Keratinocyte (primary cell): ENCODE measurements at regions not wholly inside any gene's neighbourhood (a gene's known extent, or its start where the extent isn't known, plus 50 kb on each side); places are given as distances from the start of the nearest gene placed in this dataset.
A peak's percentile ranks its signal among the peaks of the same experiment; 100 is the strongest.

Experiments
- DNase-seq: peaks from one replicate; pipeline ENCODE4 v3.0.0-alpha.2; 2011; ENCODE audit warnings: low read depth, missing footprints, low spot score
- FAIRE-seq: peaks from 2 replicates; lab custom pipeline; 2011; peaks lifted over from hg19 to GRCh38; lab: Jason Lieb, UNC
- H2AFZ ChIP-seq: 2 replicates; pipeline ENCODE4 v1.6.0; 2012; ENCODE audit warnings: low read length, control low read depth, inconsistent platforms; ENCODE audit not compliant: control insufficient read depth
- H3K27ac ChIP-seq: 2 replicates; pipeline ENCODE4 v1.5.1; 2011; ENCODE audit warnings: low read length; ENCODE audit not compliant: control insufficient read depth, insufficient read depth
- H3K27me3 ChIP-seq: 3 replicates; pipeline ENCODE4 v1.6.0; 2011; ENCODE audit warnings: low read length; ENCODE audit not compliant: control insufficient read depth, insufficient read depth; ENCODE audit errors: extremely low read depth
- H3K36me3 ChIP-seq, 2 experiments: 2 replicates in 1 of 2; 3 replicates in 1 of 2; pipeline ENCODE4 v1.5.1; 2011; ENCODE audit warnings: low read length in 2 of 2, mild to moderate bottlenecking in 1 of 2; ENCODE audit not compliant: control insufficient read depth in 2 of 2, insufficient read depth in 2 of 2; ENCODE audit errors: extremely low read depth in 1 of 2
- H3K4me1 ChIP-seq: 3 replicates; pipeline ENCODE4 v1.5.1; 2011; ENCODE audit warnings: low read length; ENCODE audit not compliant: control insufficient read depth, insufficient read depth; ENCODE audit errors: extremely low read depth
- H3K4me2 ChIP-seq: 3 replicates; pipeline ENCODE4 v1.6.0; 2011; ENCODE audit warnings: low read depth, low read length; ENCODE audit not compliant: control insufficient read depth, insufficient read depth; ENCODE audit errors: extremely low read depth
- H3K4me3 ChIP-seq, 3 experiments: fragments of 200-600 bp in 1 of 3; sonication (generic) in 1 of 3; 2 replicates in 2 of 3; 3 replicates in 1 of 3; pipeline ENCODE4 v1.5.1; 2011 to 2016; ENCODE audit warnings: low read length in 3 of 3, mild to moderate bottlenecking in 3 of 3, control low read depth in 2 of 3, inconsistent platforms in 1 of 3, low read depth in 1 of 3, mixed read lengths in 1 of 3, mixed run types in 1 of 3, moderate library complexity in 1 of 3; ENCODE audit not compliant: control insufficient read depth in 2 of 3, insufficient read depth in 2 of 3; ENCODE audit errors: extremely low read depth in 1 of 3
- H3K79me2 ChIP-seq: 2 replicates; pipeline ENCODE4 v1.6.0; 2012; ENCODE audit warnings: low read length; ENCODE audit not compliant: control insufficient read depth, insufficient read depth
- H3K9ac ChIP-seq: 3 replicates; pipeline ENCODE4 v1.6.0; 2011; ENCODE audit warnings: low read length; ENCODE audit not compliant: control insufficient read depth, insufficient read depth; ENCODE audit errors: extremely low read depth
- H3K9me1 ChIP-seq: 3 replicates; pipeline ENCODE4 v1.6.0; 2011; ENCODE audit warnings: low read length; ENCODE audit not compliant: control insufficient read depth, insufficient read depth; ENCODE audit errors: extremely low read depth
- H3K9me3 ChIP-seq: 2 replicates; pipeline ENCODE4 v1.5.1; 2012; ENCODE audit warnings: low read depth, low read length; ENCODE audit not compliant: control insufficient read depth
- H4K20me1 ChIP-seq: 3 replicates; pipeline ENCODE4 v1.6.0; 2011; ENCODE audit warnings: low read length; ENCODE audit not compliant: control insufficient read depth, insufficient read depth; ENCODE audit errors: extremely low read depth
- CTCF ChIP-seq, 3 experiments: IDR thresholded peaks in 1 of 3; conservative IDR thresholded peaks in 1 of 3; optimal IDR thresholded peaks in 1 of 3; 2 replicates in 2 of 3; 3 replicates in 1 of 3; pipeline versions ENCODE3 to v1.5.1; 2011; ENCODE audit warnings: low read length in 3 of 3, mild to moderate bottlenecking in 3 of 3, moderate library complexity in 2 of 3, control low read depth in 1 of 3, inconsistent platforms in 1 of 3; ENCODE audit not compliant: insufficient read depth in 2 of 3; ENCODE audit errors: extremely low read depth in 1 of 3
- EZH2 ChIP-seq: IDR thresholded peaks from one replicate; pipeline ENCODE4 v1.6.1; 2012; ENCODE audit warnings: inconsistent platforms, mild to moderate bottlenecking, low read length, moderate library complexity
- dilution Hi-C: fragments of 300-500 bp; cut with MboI; formaldehyde crosslinking; loops from one replicate; pipeline ENCODE4 v1.7.0; 2020; ENCODE audit warnings: low sequenced_read_pairs; ENCODE audit not compliant: extremely low pct_ligation_motif_present

- dilution Hi-C loops = no loop called here
- Histone ChIP-seq H3K9me1 (no peaks in the 10 kb centered on the region), H3K9me3 (no peaks in the 10 kb centered on the region), H4K20me1 (no peaks in the 10 kb centered on the region), H3K4me3 (no peak overlapping the region), H3K4me2 (no peak overlapping the region), H3K79me2 (no peaks in the 10 kb centered on the region), H3K27me3 (no peaks in the 10 kb centered on the region), H3K27ac (no peak overlapping the region), H3K9ac (no peak overlapping the region), H3K36me3 (no peaks in the 10 kb centered on the region), H2AFZ (no peak overlapping the region), H3K4me1 (no peaks in the 10 kb centered on the region)
- peak; percentile 91 for FAIRE-seq
- no peak for DNase-seq
- TF ChIP-seq EZH2 = no peak
- TF ChIP-seq CTCF (optimal IDR thresholded peaks at IDR 0.05 in 1 of 3, IDR thresholded peaks at IDR 0.05 in 1 of 3, conservative IDR thresholded peaks at IDR 0.05 in 1 of 3; ENCODE audit: extremely low read depth in 1 of 3, insufficient read depth in 2 of 3, low read length in 3 of 3) = peak; percentile 58 to 69 (median 68)
Observed at GRCh38 chr9:82606492-82607382, 456.2 kb downstream of the RASEF start.

- Histone ChIP-seq H3K27me3 (no peaks in the 10 kb centered on the region), H3K4me3 (no peak overlapping the region), H3K4me1 (no peaks in the 10 kb centered on the region), H3K9me3 (no peaks in the 10 kb centered on the region), H3K4me2 (no peak overlapping the region), H3K9ac (no peak overlapping the region), H3K79me2 (no peaks in the 10 kb centered on the region), H3K36me3 (no peaks in the 10 kb centered on the region), H4K20me1 (no peaks in the 10 kb centered on the region), H3K9me1 (no peaks in the 10 kb centered on the region), H2AFZ (no peak overlapping the region), H3K27ac (no peak overlapping the region)
- no peak for DNase-seq
- no peak for TF ChIP-seq CTCF (optimal IDR thresholded peaks at IDR 0.05 in 1 of 3, IDR thresholded peaks at IDR 0.05 in 1 of 3, conservative IDR thresholded peaks at IDR 0.05 in 1 of 3; ENCODE audit: extremely low read depth in 1 of 3, insufficient read depth in 2 of 3, low read length in 3 of 3)
- no peak for TF ChIP-seq EZH2
- dilution Hi-C loops = no loop called here
- FAIRE-seq = no peak
Observed at GRCh38 chr9:82608487-82608886, 454.5 kb downstream of the RASEF start.
